K562 (cell line): ENCODE measurements at regions not wholly inside any gene's neighbourhood (a gene's known extent, or its start where the extent isn't known, plus 50 kb on each side); places are given as distances from the start of the nearest gene placed in this dataset.

Experiments used
- ARID3A ChIP-seq: IDR thresholded peaks from 2 replicates; pipeline ENCODE4 v1.6.1; 2012; ENCODE audit warnings: low read depth, low read length, improper control_type of control experiment, borderline replicate concordance
- ATF2 ChIP-seq: sonication (generic); formaldehyde crosslinking; IDR thresholded peaks from 2 replicates; pipeline ENCODE4 v1.8.1; 2022; ENCODE audit warnings: missing genetic modification reagents
- CTCF ChIP-seq, 3 experiments: IDR thresholded peaks in 2 of 3; conservative IDR thresholded peaks in 1 of 3; 2 replicates each; pipeline ENCODE4 v1.5.1; 2011 to 2012; ENCODE audit warnings: low read length in 3 of 3, mild to moderate bottlenecking in 3 of 3, control low read depth in 2 of 3, improper control_type of control experiment in 1 of 3, inconsistent platforms in 1 of 3, low read depth in 1 of 3, mixed read lengths in 1 of 3, moderate library complexity in 1 of 3; ENCODE audit not compliant: insufficient read depth in 2 of 3
- LCOR ChIP-seq: sonication (generic); formaldehyde crosslinking; IDR thresholded peaks from 2 replicates; pipeline ENCODE4 v1.8.0; 2022; ENCODE audit warnings: mild to moderate bottlenecking, missing genetic modification reagents
- MYNN ChIP-seq, 2 experiments: sonication (generic); formaldehyde crosslinking in 1 of 2; IDR thresholded peaks; 2 replicates each; pipeline versions ENCODE4 v1.5.0 to v1.6.1; 2016 to 2020; ENCODE audit warnings: antibody characterized with exemption in 1 of 2, missing genetic modification reagents in 1 of 2
- NCOA2 ChIP-seq, 2 experiments: fragments of 450-650 bp; IDR thresholded peaks; 2 replicates each; pipeline ENCODE4 v1.6.1; 2018; ENCODE audit warnings: mild to moderate bottlenecking in 2 of 2, moderate library complexity in 1 of 2; ENCODE audit not compliant: partially characterized antibody in 2 of 2
- POLR2G ChIP-seq: fragments of 200-400 bp; formaldehyde crosslinking; IDR thresholded peaks from 2 replicates; pipeline ENCODE4 v1.6.1; 2017; ENCODE audit warnings: low read depth, mild to moderate bottlenecking, antibody characterized with exemption, low read length, moderate library complexity
- REST ChIP-seq, 2 experiments: fragments of 450-650 bp; formaldehyde crosslinking in 1 of 2; IDR thresholded peaks; 2 replicates each; pipeline versions ENCODE4 v1.4.0 to v1.6.1; 2014 to 2020; ENCODE audit warnings: mild to moderate bottlenecking in 2 of 2, borderline replicate concordance in 1 of 2, low read depth in 1 of 2
- SRSF1 ChIP-seq: fragments of 200-400 bp; formaldehyde crosslinking; IDR thresholded peaks from 2 replicates; pipeline ENCODE4 v1.6.1; 2017; ENCODE audit warnings: mild to moderate bottlenecking, low read depth, low read length, moderate library complexity
- ZNF449 ChIP-seq: fragments of 250-450 bp; sonication (Bioruptor Pico); IDR thresholded peaks from 2 replicates; pipeline ENCODE4 v1.8.0; 2022; ENCODE audit warnings: moderate library complexity, mild to moderate bottlenecking, inconsistent platforms

GRCh38 chr18:70454704-70455322 is 166.0 kb downstream of the SOCS6 start (continued):
- no peak for TF ChIP-seq ARID3A
- peak; percentile 28; the same call in 1 of the 2 replicates for TF ChIP-seq REST (IDR thresholded peaks at IDR 0.05; ENCODE audit: borderline replicate concordance)
- no peak for TF ChIP-seq REST (CRISPR knock-in tag; IDR thresholded peaks at IDR 0.05; ENCODE audit: low read depth)
- TF ChIP-seq LCOR (CRISPR knock-in tag): no peak
- TF ChIP-seq ATF2 (CRISPR knock-in tag): no peak
- no peak for TF ChIP-seq SRSF1
- peak; percentile 41 to 70 (median 61) for TF ChIP-seq CTCF (IDR thresholded peaks at IDR 0.05 in 2 of 3, conservative IDR thresholded peaks at IDR 0.05 in 1 of 3; ENCODE audit: insufficient read depth in 2 of 3, low read depth in 1 of 3, low read length in 3 of 3)
- TF ChIP-seq MYNN (IDR thresholded peaks at IDR 0.05): no peak
- TF ChIP-seq MYNN (CRISPR knock-in tag; IDR thresholded peaks at IDR 0.05): no peak
- no peak for TF ChIP-seq ZNF449
- no peak for TF ChIP-seq POLR2G
- no peak for TF ChIP-seq NCOA2 (IDR thresholded peaks at IDR 0.05; ENCODE audit: partially characterized antibody in 2 of 2)
